ENCODE measurements at regions not wholly inside any gene's neighbourhood (a gene's known extent, or its start where the extent isn't known, plus 50 kb on each side); places are given as distances from the start of the nearest gene placed in this dataset.

- TF ChIP-seq CTCF (conservative IDR thresholded peaks at IDR 0.05; ENCODE audit: low read length), result no peak
- no peak for TF ChIP-seq EZH2phosphoT487 (IDR thresholded peaks at IDR 0.05; ENCODE audit: borderline replicate concordance)
Measured at GRCh38 chr2:8279506-8279905, 402.4 kb upstream of the ID2 start.

All from Loucy (cell line).